PFSK-1 (cell line): ENCODE measurements at regions not wholly inside any gene's neighbourhood (a gene's known extent, or its start where the extent isn't known, plus 50 kb on each side); places are given as distances from the start of the nearest gene placed in this dataset.

ENCODE experiments used
- FOXP2 ChIP-seq: optimal IDR thresholded peaks from 2 replicates; pipeline ENCODE3; 2011; ENCODE audit warnings: borderline replicate concordance, control low read depth, inconsistent platforms; ENCODE audit not compliant: insufficient read depth; ENCODE audit errors: extremely low read length, extremely low read depth
- POLR2AphosphoS5 ChIP-seq: IDR thresholded peaks from 2 replicates; pipeline ENCODE4 v1.6.1; 2012; ENCODE audit warnings: low read depth, mild to moderate bottlenecking, control low read depth, low read length, moderate library complexity
- REST ChIP-seq, 2 experiments: IDR thresholded peaks; 2 replicates each; pipeline versions ENCODE4 v1.6.1 to v1.8.0; 2011 to 2012; ENCODE audit warnings: low read depth in 2 of 2, low read length in 2 of 2, control low read depth in 1 of 2, inconsistent platforms in 1 of 2, mild to moderate bottlenecking in 1 of 2, moderate library complexity in 1 of 2; ENCODE audit not compliant: insufficient read depth in 1 of 2
- SIN3A ChIP-seq: IDR thresholded peaks from 2 replicates; pipeline ENCODE4 v1.6.1; 2012; ENCODE audit warnings: mild to moderate bottlenecking, low read length, moderate library complexity, borderline replicate concordance; ENCODE audit not compliant: insufficient read depth
- TAF1 ChIP-seq: IDR thresholded peaks from 2 replicates; pipeline ENCODE4 v1.6.1; 2012; ENCODE audit warnings: low read length, control low read depth, borderline replicate concordance; ENCODE audit not compliant: insufficient read depth

- TF ChIP-seq FOXP2, result no peak
- no peak for TF ChIP-seq TAF1
- TF ChIP-seq REST (IDR thresholded peaks at IDR 0.05; ENCODE audit: insufficient read depth in 1 of 2, low read depth in 2 of 2, low read length in 2 of 2), result no peak
- no peak for TF ChIP-seq POLR2AphosphoS5
- TF ChIP-seq SIN3A, result no peak
Observed at GRCh38 chr11:82261367-82261766, 472.3 kb downstream of the FAM181B start.

GRCh38 chr11:82250047-82250446 is 483.6 kb downstream of the FAM181B start:
- TF ChIP-seq TAF1 (no peak), FOXP2 (no peak), POLR2AphosphoS5 (no peak), SIN3A (no peak), REST (IDR thresholded peaks at IDR 0.05; ENCODE audit: insufficient read depth in 1 of 2, low read depth in 2 of 2, low read length in 2 of 2) (no peak)

- no peak for TF ChIP-seq REST (IDR thresholded peaks at IDR 0.05; ENCODE audit: insufficient read depth in 1 of 2, low read depth in 2 of 2, low read length in 2 of 2)
- TF ChIP-seq SIN3A, result no peak
- no peak for TF ChIP-seq FOXP2
- no peak for TF ChIP-seq TAF1
- no peak for TF ChIP-seq POLR2AphosphoS5
Observed at GRCh38 chr11:82246926-82247325, 486.7 kb downstream of the FAM181B start.

GRCh38 chr11:82239498-82239897 is 494.2 kb downstream of the FAM181B start:
- TF ChIP-seq POLR2AphosphoS5 (no peak), FOXP2 (no peak), TAF1 (no peak), REST (IDR thresholded peaks at IDR 0.05; ENCODE audit: insufficient read depth in 1 of 2, low read depth in 2 of 2, low read length in 2 of 2) (no peak), SIN3A (no peak)

- no peak for TF ChIP-seq POLR2AphosphoS5
- no peak for TF ChIP-seq TAF1
- TF ChIP-seq REST (IDR thresholded peaks at IDR 0.05; ENCODE audit: insufficient read depth in 1 of 2, low read depth in 2 of 2, low read length in 2 of 2), result no peak
- TF ChIP-seq SIN3A, result no peak
- TF ChIP-seq FOXP2, result no peak
Observed at GRCh38 chr11:82234256-82234655, 499.4 kb downstream of the FAM181B start.
